Right lobe of liver (tissue), 4 donors: ENCODE measurements at regions not wholly inside any gene's neighbourhood (a gene's known extent, or its start where the extent isn't known, plus 50 kb on each side); places are given as distances from the start of the nearest gene placed in this dataset.

Source experiments
- CTCF ChIP-seq, 4 donors: fragments of 200-600 bp in 3 of 4; fragments of 450-650 bp in 1 of 4; IDR thresholded peaks; one replicate each; pipeline versions ENCODE4 v1.5.1 to v1.8.0; 2016 to 2022; ENCODE audit warnings: antibody characterized with exemption in 4 of 4, mild to moderate bottlenecking in 2 of 4
- POLR2A ChIP-seq: fragments of 450-650 bp; IDR thresholded peaks from one replicate; pipeline ENCODE4 v1.6.1; 2017; ENCODE audit warnings: antibody characterized with exemption, mild to moderate bottlenecking
- donor health status: DM: no; HTN: no; CAD: no.
- donor health status: DM: no; HTN: no; CAD: no.
- donor health status: DM: no; HTN: yes; CAD: no.

- TF ChIP-seq CTCF (IDR thresholded peaks at IDR 0.05), result no peak
- no peak for TF ChIP-seq POLR2A
These were observed 285.7 kb downstream of the S1PR1 start for GRCh38 chr1:101522486-101522885.
